Thyroid gland (tissue), 4 donors: ENCODE measurements at regions not wholly inside any gene's neighbourhood (a gene's known extent, or its start where the extent isn't known, plus 50 kb on each side); places are given as distances from the start of the nearest gene placed in this dataset.
"Not testable (repeated sequence)": the region's sequence is repeated elsewhere in the genome, so short reads cannot be mapped to it uniquely, and the experiment has no call there.

ENCODE experiments used
- CTCF ChIP-seq, 6 experiments: fragments of 200-600 bp in 3 of 6; fragments of 450-650 bp in 3 of 6; sonication (generic) in 3 of 6; IDR thresholded peaks; one replicate each; pipeline ENCODE4 v1.5.1; 2016 to 2019; ENCODE audit warnings: antibody characterized with exemption in 6 of 6, mild to moderate bottlenecking in 2 of 6, inconsistent platforms in 1 of 6, moderate library complexity in 1 of 6
- POLR2A ChIP-seq, 2 donors: fragments of 450-650 bp; IDR thresholded peaks; one replicate each; pipeline ENCODE4 v1.6.1; 2017; ENCODE audit warnings: antibody characterized with exemption in 2 of 2, mild to moderate bottlenecking in 2 of 2, moderate library complexity in 1 of 2

GRCh38 chr6:164339442-164339841 is 924.9 kb downstream of the QKI start:
- TF ChIP-seq CTCF, POLR2A (IDR thresholded peaks at IDR 0.05): not testable (repeated sequence)
